ENCODE measurements at regions not wholly inside any gene's neighbourhood (a gene's known extent, or its start where the extent isn't known, plus 50 kb on each side); places are given as distances from the start of the nearest gene placed in this dataset.

GRCh38 chr5:15447209-15447608 lies 52.8 kb upstream of the FBXL7 start:
- DNase-seq = no peak

DNA sequence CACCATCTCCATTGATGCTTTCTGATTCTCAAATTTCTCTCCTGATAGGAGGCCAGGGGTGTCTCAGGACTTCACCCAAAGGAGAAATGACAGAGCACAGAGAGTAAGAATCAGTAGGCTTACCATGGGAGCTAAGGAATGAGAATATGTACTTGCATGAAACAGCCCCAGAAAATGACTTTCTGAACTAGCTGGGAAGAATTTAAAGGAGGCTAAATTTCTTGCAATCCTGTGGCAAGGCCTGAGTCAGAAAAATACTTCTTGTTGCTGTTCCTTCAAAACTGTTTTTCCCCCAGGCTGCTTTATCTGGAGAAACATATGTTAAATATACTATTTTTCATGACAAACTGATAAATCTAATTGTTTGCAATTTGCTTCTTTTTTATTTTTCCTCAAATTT lies 53.4 kb upstream of the FBXL7 start:
- DNase-seq = no peak

DNA sequence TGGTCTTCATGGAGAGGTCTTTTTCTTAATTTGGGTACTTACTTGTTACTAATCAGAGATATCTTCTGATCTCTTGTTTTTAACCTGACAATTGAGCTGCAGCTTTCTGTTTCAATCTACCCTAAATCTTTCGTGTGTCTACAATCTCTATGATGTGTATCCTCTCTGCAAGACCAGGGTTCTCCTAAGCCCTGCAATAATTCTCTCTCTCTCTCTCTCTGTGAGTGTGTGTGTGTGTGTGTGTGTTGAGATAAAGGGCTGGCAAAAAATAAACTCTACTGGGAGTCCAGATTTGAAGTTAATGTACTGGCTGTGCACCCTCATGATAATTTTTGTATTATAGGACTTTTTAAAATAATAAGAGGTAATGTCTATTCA lies 57.8 kb upstream of the FBXL7 start:
- DNase-seq = no peak

DNA sequence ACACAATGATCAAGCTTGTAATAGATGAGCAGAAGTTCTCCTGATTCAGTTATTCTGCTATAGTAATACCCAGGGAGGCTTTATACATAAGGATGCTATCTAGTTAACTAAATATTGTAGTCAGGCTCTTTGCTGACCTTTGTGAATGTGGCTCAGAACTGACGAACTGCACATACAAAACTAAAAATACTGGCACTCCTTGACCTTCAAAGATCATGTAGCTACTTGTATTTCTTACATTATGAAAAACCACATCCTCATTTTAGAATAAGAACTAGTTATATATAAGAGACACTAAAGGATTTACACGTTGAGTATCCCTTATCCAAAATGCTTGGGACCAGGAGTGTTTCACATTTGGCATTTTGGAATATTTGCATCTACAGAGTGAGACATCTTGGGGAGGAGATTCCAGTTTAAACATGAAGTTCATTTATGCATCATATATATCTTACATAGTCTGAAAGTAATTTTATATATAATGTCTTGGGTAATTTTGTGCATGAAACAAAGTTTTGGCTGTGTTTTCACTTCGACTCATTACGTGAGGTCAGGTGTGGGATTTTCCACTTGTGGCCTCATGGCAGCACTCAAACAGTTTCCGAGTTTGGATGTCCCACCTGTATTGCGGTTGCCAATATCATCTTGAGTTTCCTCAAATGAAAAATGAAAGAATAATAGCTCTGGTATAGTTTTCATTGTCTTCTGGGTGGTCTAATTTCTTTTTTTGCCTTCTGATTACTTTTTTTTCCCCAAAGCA lies 58.4 kb upstream of the FBXL7 start:
- no peak for DNase-seq

- no peak for DNase-seq
These were observed 59.5 kb upstream of the FBXL7 start for GRCh38 chr5:15440434-15440833.

DNA sequence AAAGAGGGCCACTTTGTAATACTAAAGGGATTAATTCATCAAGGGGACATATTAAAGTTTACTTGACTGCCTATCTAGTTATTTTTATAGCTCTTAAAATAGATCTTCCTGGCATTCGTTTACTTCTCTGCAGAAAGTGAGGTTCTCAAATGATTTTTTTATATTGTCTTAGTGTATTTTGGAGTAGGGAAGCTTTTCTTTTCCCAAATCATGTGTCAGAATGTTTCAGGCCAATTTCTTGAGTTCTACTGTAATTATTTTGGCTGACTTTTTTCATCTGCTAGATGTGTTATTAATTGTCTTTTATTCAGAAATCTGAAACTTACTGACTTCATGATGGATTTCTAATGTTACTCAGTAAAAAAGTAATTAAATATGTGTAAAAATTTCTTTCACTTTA lies 60.2 kb upstream of the FBXL7 start:
- DNase-seq = no peak

DNA sequence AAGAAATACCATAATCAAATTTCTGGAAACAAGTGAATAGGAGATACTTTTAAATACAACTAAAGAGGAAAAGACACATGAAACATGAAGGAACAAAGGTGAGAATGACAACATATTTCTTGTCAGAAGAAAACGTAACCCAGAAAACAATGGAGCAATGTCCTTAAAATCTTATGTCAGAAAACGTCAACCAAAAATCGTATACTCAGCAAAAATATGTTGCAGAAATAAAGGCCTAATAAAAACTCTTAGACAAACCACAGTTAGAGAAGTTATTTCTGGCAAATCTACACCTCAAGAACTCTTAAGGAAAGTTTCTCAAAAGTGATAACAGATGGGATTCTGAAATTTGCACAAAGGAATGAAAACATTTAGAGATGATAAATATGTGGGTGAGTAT lies 66.3 kb upstream of the FBXL7 start:
- no peak for DNase-seq

- no peak for DNase-seq
These were observed 68.1 kb upstream of the FBXL7 start for GRCh38 chr5:15431923-15432322.

GRCh38 chr5:15425766-15426165 lies 74.2 kb upstream of the FBXL7 start:
- no peak for DNase-seq

GRCh38 chr5:15424769-15425168 lies 75.2 kb upstream of the FBXL7 start:
- DNase-seq = no peak

- no peak for DNase-seq
These were observed 78.0 kb upstream of the FBXL7 start for GRCh38 chr5:15421921-15422412.

- DNase-seq = no peak
These were observed 78.6 kb upstream of the FBXL7 start for GRCh38 chr5:15421381-15421780.

DNA sequence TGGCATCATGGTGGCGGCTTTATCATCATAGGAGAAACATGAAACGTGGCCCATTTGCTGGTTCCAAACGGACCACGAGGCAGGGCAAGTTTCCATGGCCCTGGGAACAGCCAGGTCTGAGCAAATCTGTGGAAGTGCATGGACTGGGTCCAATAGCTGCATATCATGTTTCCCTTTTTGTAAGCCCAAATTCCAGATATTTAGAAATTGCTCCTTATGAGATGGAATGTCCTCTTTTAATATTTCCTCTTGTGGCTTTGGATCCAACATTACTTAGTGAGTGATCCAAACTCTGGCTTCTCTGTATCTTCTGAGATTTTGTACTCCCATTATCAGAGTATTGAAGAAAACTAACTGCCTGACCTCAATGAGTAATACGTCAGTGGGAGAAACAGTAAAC lies 79.8 kb upstream of the FBXL7 start:
- DNase-seq = no peak

GRCh38 chr5:15417156-15417555 lies 82.8 kb upstream of the FBXL7 start:
- no peak for DNase-seq

DNA sequence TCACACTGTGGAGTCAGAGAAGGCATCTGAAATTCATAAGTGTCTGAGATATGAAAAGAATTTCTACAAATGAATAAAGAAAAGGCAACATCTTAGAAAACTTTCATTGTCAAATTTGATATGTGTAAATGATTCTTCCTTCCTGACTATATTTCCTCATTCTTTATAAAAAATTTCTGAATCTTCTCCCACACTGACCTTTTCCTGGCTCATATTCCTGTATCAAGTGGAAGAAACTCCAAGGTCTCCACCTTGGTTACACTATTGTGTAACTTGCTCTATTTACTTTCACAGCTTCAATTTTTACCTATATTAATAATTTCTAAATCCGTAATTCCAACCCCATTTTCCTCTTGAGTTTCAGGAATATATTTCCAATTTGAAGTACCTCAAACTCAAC lies 93.5 kb upstream of the FBXL7 start:
- DNase-seq = no peak

GRCh38 chr5:15393146-15393545 lies 106.8 kb upstream of the FBXL7 start:
- DNase-seq = no peak

- no peak for DNase-seq
These were observed 108.1 kb upstream of the FBXL7 start for GRCh38 chr5:15391704-15392397.

DNA sequence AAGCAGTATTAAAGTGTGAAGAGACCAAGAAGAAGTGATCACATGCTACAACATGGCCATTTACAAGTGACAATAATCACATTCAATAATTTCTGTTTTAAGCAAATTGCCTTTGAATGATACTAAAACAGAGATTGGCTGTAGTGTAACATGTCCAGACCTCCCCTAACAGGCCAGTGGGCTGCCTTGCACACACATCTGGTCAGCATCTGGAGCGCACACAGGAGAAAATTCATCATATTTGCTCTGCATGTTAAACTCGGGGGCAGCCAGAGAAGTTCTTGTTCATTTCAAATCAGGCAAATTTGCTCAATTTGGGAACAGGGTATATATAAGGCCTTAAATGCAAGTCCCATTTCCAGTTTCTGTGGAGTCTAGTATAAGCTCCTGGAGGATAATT lies 111.1 kb upstream of the FBXL7 start:
- DNase-seq = no peak

DNA sequence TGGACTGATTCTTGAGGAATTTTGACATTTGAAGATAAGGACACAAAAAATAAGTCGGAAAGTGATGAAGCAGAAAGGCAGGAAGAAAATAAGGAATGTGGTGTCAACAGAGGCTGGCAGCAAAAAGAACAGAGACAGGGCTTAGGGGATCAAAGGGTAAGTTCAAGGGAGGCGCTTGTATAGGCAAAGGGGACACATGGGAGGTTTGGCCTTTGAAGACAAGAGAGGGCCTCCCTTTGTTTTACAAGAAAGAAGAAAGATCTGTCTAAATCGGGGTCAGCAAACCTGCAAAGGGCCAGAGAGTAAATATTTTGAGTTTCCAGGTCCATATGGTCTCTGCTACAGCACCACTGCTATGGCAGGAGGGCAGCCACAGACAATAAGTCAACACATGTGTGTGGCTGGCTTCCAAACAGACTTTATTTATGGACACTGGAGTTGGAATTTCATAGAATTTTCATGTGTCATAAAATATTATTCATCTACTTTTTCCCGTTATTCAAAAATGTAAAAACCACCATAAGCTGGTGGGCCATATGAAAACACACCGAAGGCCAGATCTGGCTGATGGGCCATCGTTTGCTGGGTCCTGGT lies 112.0 kb upstream of the FBXL7 start:
- no peak for DNase-seq

GRCh38 chr5:15386122-15386521 lies 113.9 kb upstream of the FBXL7 start:
- DNase-seq = no peak

GRCh38 chr5:15385553-15385952 lies 114.4 kb upstream of the FBXL7 start:
- no peak for DNase-seq

- no peak for DNase-seq
These were observed 114.9 kb upstream of the FBXL7 start for GRCh38 chr5:15385037-15385436.

DNA sequence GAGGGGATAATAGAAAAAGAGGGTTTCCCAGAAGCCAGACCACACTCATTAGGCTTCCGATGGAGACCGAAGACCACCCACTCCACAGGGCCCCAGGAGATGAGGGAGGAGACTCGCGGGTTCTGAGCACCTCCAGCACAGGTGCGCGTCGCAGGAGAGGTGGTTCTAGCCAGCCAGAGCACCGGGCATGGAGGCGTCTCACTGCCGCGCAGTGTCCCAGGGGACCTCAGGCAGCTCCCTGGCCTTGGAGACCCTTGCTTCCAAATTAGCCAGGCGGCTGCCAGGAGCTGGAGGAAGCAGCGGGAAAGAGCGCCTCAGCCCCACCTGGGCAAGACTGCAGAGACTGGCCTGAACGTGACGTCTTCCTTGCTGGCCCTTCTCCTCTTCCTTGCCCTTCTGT lies 115.4 kb upstream of the FBXL7 start:
- DNase-seq = no peak

DNA sequence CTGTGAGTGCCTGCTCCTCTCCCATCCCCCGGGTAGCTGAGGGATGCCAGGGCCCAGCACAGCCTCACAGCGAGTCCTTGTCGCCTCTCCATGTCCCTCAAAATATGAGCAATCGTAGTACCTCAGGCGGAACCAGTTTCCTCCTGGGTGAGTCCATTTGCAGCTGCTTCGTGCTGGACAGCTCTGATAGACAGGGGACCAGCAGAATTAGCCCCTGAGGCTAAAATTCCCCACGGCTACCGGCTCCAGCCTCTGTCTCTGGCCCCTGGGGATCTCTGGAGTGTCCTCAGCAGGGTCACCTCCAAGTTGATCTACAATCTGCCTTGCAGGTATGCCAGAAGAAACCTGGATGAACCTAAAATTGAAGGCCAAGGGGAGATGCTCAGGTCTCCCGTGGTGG lies 115.8 kb upstream of the FBXL7 start:
- DNase-seq = no peak

Data from activated T-cell treated with anti-CD3 and anti-CD28 coated beads, Interleukin-2, amount 50 U/mL, for 1 hour (primary cell).